SK-N-MC (cell line): ENCODE measurements at regions not wholly inside any gene's neighbourhood (a gene's known extent, or its start where the extent isn't known, plus 50 kb on each side); places are given as distances from the start of the nearest gene placed in this dataset.
A peak's percentile ranks its signal among the peaks of the same experiment; 100 is the strongest.

Source experiments
- DNase-seq: peaks from one replicate; pipeline ENCODE4 v3.0.0-alpha.2; 2011; ENCODE audit warnings: low read depth, low spot score
- H3K27ac ChIP-seq: fragments of 200-600 bp; sonication (generic); 2 replicates; pipeline ENCODE4 v1.5.1; 2016; ENCODE audit warnings: mixed run types
- H3K36me3 ChIP-seq: fragments of 200-600 bp; sonication (generic); 2 replicates; pipeline ENCODE4 v1.6.1; 2017; ENCODE audit warnings: antibody characterized with exemption, low read length, mixed read lengths; ENCODE audit not compliant: insufficient read depth
- H3K4me3 ChIP-seq: fragments of 200-600 bp; sonication (generic); 2 replicates; pipeline ENCODE4 v1.5.1; 2016
- H3K9ac ChIP-seq: fragments of 200-600 bp; sonication (generic); 2 replicates; pipeline ENCODE4 v1.8.0; 2017; ENCODE audit warnings: mixed run types, mixed read lengths; ENCODE audit not compliant: insufficient read length
- H3K9me3 ChIP-seq: fragments of 200-600 bp; sonication (generic); 2 replicates; pipeline ENCODE4 v1.6.1; 2017; ENCODE audit warnings: low read depth, mild to moderate bottlenecking, antibody characterized with exemption, low read length, moderate library complexity, mixed read lengths
- EZH2 ChIP-seq: fragments of 200-600 bp; sonication (generic); IDR thresholded peaks from one replicate; pipeline ENCODE4 v1.6.1; 2017; ENCODE audit warnings: antibody characterized with exemption
- FOXP2 ChIP-seq: optimal IDR thresholded peaks from 2 replicates; pipeline ENCODE3; 2011; ENCODE audit warnings: mild to moderate bottlenecking, moderate library complexity; ENCODE audit not compliant: insufficient read depth; ENCODE audit errors: extremely low read length, control extremely low read depth
- POLR2AphosphoS5 ChIP-seq: IDR thresholded peaks from 2 replicates; pipeline ENCODE4 v1.6.1; 2012; ENCODE audit warnings: mild to moderate bottlenecking, low read depth, low read length, borderline replicate concordance

- Histone ChIP-seq H3K4me3 (no peak overlapping the region), H3K9ac (no peak overlapping the region), H3K9me3 (no peaks in the 10 kb centered on the region)
Measured at GRCh38 chr5:93243481-93243880, 337.5 kb downstream of the NR2F1-AS1 start.

GRCh38 chr5:93240228-93240834 lies 340.7 kb downstream of the NR2F1-AS1 start:
- H3K9me3 ChIP-seq: no peaks in the 10 kb centered on the region
- TF ChIP-seq POLR2AphosphoS5: no peak
- TF ChIP-seq EZH2: no peak
- TF ChIP-seq FOXP2: no peak
- no peak for DNase-seq
- H3K36me3 ChIP-seq: no peaks in the 10 kb centered on the region
- H3K4me3 ChIP-seq: no peak overlapping the region
- H3K9ac ChIP-seq: no peak overlapping the region
- no peak overlapping the region for H3K27ac ChIP-seq

More at GRCh38 chr5:93243481-93243880, 337.5 kb downstream of the NR2F1-AS1 start:
- DNase-seq: no peak
- TF ChIP-seq EZH2 (no peak), FOXP2 (no peak), POLR2AphosphoS5 (no peak)
- H3K36me3 ChIP-seq: no peaks in the 10 kb centered on the region
- H3K27ac ChIP-seq: no peak overlapping the region

- Histone ChIP-seq H3K9me3 (no peaks in the 10 kb centered on the region), H3K36me3 (no peaks in the 10 kb centered on the region), H3K4me3 (no peak overlapping the region), H3K27ac (no peak overlapping the region), H3K9ac (no peak overlapping the region)
- TF ChIP-seq POLR2AphosphoS5 (no peak), FOXP2 (no peak), EZH2 (no peak)
- DNase-seq: no peak
Measured at GRCh38 chr5:93236807-93237421, 344.1 kb downstream of the NR2F1-AS1 start.

- H3K4me3 ChIP-seq: no peak overlapping the region
- H3K27ac ChIP-seq: no peak overlapping the region
- no peak for DNase-seq
- TF ChIP-seq POLR2AphosphoS5 (no peak), EZH2 (no peak), FOXP2 (no peak)
- H3K36me3 ChIP-seq: no peaks in the 10 kb centered on the region
- no peak overlapping the region for H3K9ac ChIP-seq
- no peaks in the 10 kb centered on the region for H3K9me3 ChIP-seq
Measured at GRCh38 chr5:93235761-93236160, 345.3 kb downstream of the NR2F1-AS1 start.

- no peaks in the 10 kb centered on the region for H3K9me3 ChIP-seq
- no peak overlapping the region for H3K9ac ChIP-seq
- DNase-seq: no peak
- no peak overlapping the region for H3K4me3 ChIP-seq
- no peaks in the 10 kb centered on the region for H3K36me3 ChIP-seq
- TF ChIP-seq FOXP2 (no peak), POLR2AphosphoS5 (no peak), EZH2 (no peak)
- H3K27ac ChIP-seq: 0 out of 2 replicates have a peak overlapping the region, but pooled peaks have one; percentile 23
Measured at GRCh38 chr5:93226202-93226735, 354.8 kb downstream of the NR2F1-AS1 start.

- no peaks in the 10 kb centered on the region for H3K36me3 ChIP-seq
- no peak for DNase-seq
- H3K9me3 ChIP-seq: no peaks in the 10 kb centered on the region
- no peak overlapping the region for H3K9ac ChIP-seq
- H3K4me3 ChIP-seq: no peak overlapping the region
- no peak overlapping the region for H3K27ac ChIP-seq
- no peak for TF ChIP-seq POLR2AphosphoS5
- TF ChIP-seq EZH2: no peak
Measured at GRCh38 chr5:93225748-93226147, 355.3 kb downstream of the NR2F1-AS1 start.

GRCh38 chr5:93224624-93225023 lies 356.4 kb downstream of the NR2F1-AS1 start:
- TF ChIP-seq FOXP2 (no peak), EZH2 (no peak), POLR2AphosphoS5 (no peak)
- Histone ChIP-seq H3K9ac (no peak overlapping the region), H3K36me3 (no peaks in the 10 kb centered on the region), H3K27ac (no peak overlapping the region), H3K9me3 (no peaks in the 10 kb centered on the region), H3K4me3 (no peak overlapping the region)
- no peak for DNase-seq

- no peaks in the 10 kb centered on the region for H3K36me3 ChIP-seq
- no peak overlapping the region for H3K27ac ChIP-seq
- no peak overlapping the region for H3K9ac ChIP-seq
- TF ChIP-seq FOXP2 (no peak), EZH2 (no peak), POLR2AphosphoS5 (no peak)
- no peaks in the 10 kb centered on the region for H3K9me3 ChIP-seq
- H3K4me3 ChIP-seq: no peak overlapping the region
- no peak for DNase-seq
Measured at GRCh38 chr5:93221773-93222172, 359.2 kb downstream of the NR2F1-AS1 start.

- no peak overlapping the region for H3K9ac ChIP-seq
- TF ChIP-seq EZH2: no peak
- no peak for TF ChIP-seq FOXP2
- TF ChIP-seq POLR2AphosphoS5: no peak
- no peaks in the 10 kb centered on the region for H3K9me3 ChIP-seq
- DNase-seq: no peak
- H3K36me3 ChIP-seq: no peaks in the 10 kb centered on the region
- H3K4me3 ChIP-seq: no peak overlapping the region
- H3K27ac ChIP-seq: peak overlapping the region; percentile 61; the same call in 1 of the 2 replicates
Measured at GRCh38 chr5:93220431-93220830, 360.6 kb downstream of the NR2F1-AS1 start.
